ENCODE measurements at regions not wholly inside any gene's neighbourhood (a gene's known extent, or its start where the extent isn't known, plus 50 kb on each side); places are given as distances from the start of the nearest gene placed in this dataset.

- Histone ChIP-seq H3K4me3 (no peak overlapping the region), H3K36me3 (no peaks in the 10 kb centered on the region), H3K4me1 (no peaks in the 10 kb centered on the region), H3K9me3 (no peaks in the 10 kb centered on the region), H3K27ac (no peak overlapping the region), H3K27me3 (peaks cover 0 to 2% (median 0%) of the 10 kb centered on the region in 4 donors)
- DNase-seq, result no peak
- 54 to 56% methylated on average over 2 of the region's 2 CpGs for WGBS, 2 donors
- intact Hi-C loops (cut with DNase I), result no loop called here
- TF ChIP-seq POLR2A (IDR thresholded peaks at IDR 0.05) (no peak), CTCF (IDR thresholded peaks at IDR 0.05) (no peak)
Observed at GRCh38 chr2:219893541-219893940, 266.1 kb downstream of the SLC4A3 start.

- TF ChIP-seq CTCF (IDR thresholded peaks at IDR 0.05), result no peak
- no peak for TF ChIP-seq POLR2A (IDR thresholded peaks at IDR 0.05)
- Histone ChIP-seq H3K27ac (no peak overlapping the region), H3K36me3 (no peaks in the 10 kb centered on the region), H3K9me3 (no peaks in the 10 kb centered on the region), H3K4me3 (no peak overlapping the region), H3K27me3 (no peaks in the 10 kb centered on the region), H3K4me1 (no peaks in the 10 kb centered on the region)
- DNase-seq, result no peak
- 32 to 43% methylated on average over 3 of the region's 3 CpGs for WGBS, 2 donors
- intact Hi-C loops (cut with DNase I), result no loop called here
Observed at GRCh38 chr2:219897456-219897855, 270.0 kb downstream of the SLC4A3 start.

- no peaks in the 10 kb centered on the region for H3K4me1 ChIP-seq
- TF ChIP-seq CTCF (IDR thresholded peaks at IDR 0.05) (no peak), POLR2A (IDR thresholded peaks at IDR 0.05) (no peak)
- no peak overlapping the region for H3K27ac ChIP-seq
- no peak overlapping the region for H3K4me3 ChIP-seq
- DNase-seq, result no peak
- 56 to 61% methylated on average over 7 of the region's 7 CpGs for whole genome bisulfite sequencing, 2 donors
- no peaks in the 10 kb centered on the region for H3K27me3 ChIP-seq
- no peaks in the 10 kb centered on the region for H3K9me3 ChIP-seq
- no peaks in the 10 kb centered on the region for H3K36me3 ChIP-seq
- intact Hi-C loops (cut with DNase I), result no loop called here
Observed at GRCh38 chr2:219901155-219901554, 273.7 kb downstream of the SLC4A3 start.

- no peak for DNase-seq
Observed at GRCh38 chr2:219902891-219903552, 275.6 kb downstream of the SLC4A3 start.

GRCh38 chr2:219905640-219906039 lies 278.2 kb downstream of the SLC4A3 start:
- H3K36me3 ChIP-seq, result no peaks in the 10 kb centered on the region
- intact Hi-C loops (cut with DNase I), result no loop called here
- WGBS, 2 donors, result 89 to 92% methylated on average over 2 of the region's 2 CpGs

More at GRCh38 chr2:219902891-219903552, 275.6 kb downstream of the SLC4A3 start:
- no peaks in the 10 kb centered on the region for H3K9me3 ChIP-seq
- no peaks in the 10 kb centered on the region for H3K27me3 ChIP-seq
- 34 to 43% methylated on average over 10 of the region's 10 CpGs for WGBS, 2 donors
- H3K4me1 ChIP-seq, result no peaks in the 10 kb centered on the region
- TF ChIP-seq CTCF (IDR thresholded peaks at IDR 0.05) (no peak), POLR2A (IDR thresholded peaks at IDR 0.05) (no peak)
- no peaks in the 10 kb centered on the region for H3K36me3 ChIP-seq
- no peak overlapping the region for H3K4me3 ChIP-seq
- intact Hi-C loops (cut with DNase I), result no loop called here
- no peak overlapping the region for H3K27ac ChIP-seq

More at GRCh38 chr2:219905640-219906039, 278.2 kb downstream of the SLC4A3 start:
- Histone ChIP-seq H3K9me3 (no peaks in the 10 kb centered on the region), H3K4me3 (no peak overlapping the region), H3K4me1 (no peaks in the 10 kb centered on the region), H3K27ac (no peak overlapping the region), H3K27me3 (no peaks in the 10 kb centered on the region)
- no peak for TF ChIP-seq POLR2A (IDR thresholded peaks at IDR 0.05)
- TF ChIP-seq CTCF (IDR thresholded peaks at IDR 0.05), result no peak
- no peak for DNase-seq
